HepG2 (cell line): ENCODE measurements at regions not wholly inside any gene's neighbourhood (a gene's known extent, or its start where the extent isn't known, plus 50 kb on each side); places are given as distances from the start of the nearest gene placed in this dataset.
A peak's percentile ranks its signal among the peaks of the same experiment; 100 is the strongest.

Experiments used
- CEBPG ChIP-seq: IDR thresholded peaks from 2 replicates; pipeline ENCODE4 v1.6.1; 2016
- E2F5 ChIP-seq: sonication (generic); formaldehyde crosslinking; conservative IDR thresholded peaks from 2 replicates; pipeline ENCODE4 v1.4.0; 2020; ENCODE audit warnings: missing genetic modification reagents
- MIER3 ChIP-seq: IDR thresholded peaks from 2 replicates; pipeline ENCODE4 v1.6.1; 2016; ENCODE audit warnings: missing compliant biosample characterization, borderline replicate concordance
- NFE2 ChIP-seq: sonication (generic); formaldehyde crosslinking; IDR thresholded peaks from 2 replicates; pipeline ENCODE4 v1.4.0; 2020; ENCODE audit warnings: missing genetic modification reagents
- SMARCE1 ChIP-seq: fragments of 450-650 bp; IDR thresholded peaks from 2 replicates; pipeline ENCODE4 v1.6.1; 2017; ENCODE audit warnings: borderline replicate concordance
- ZNF609 ChIP-seq: sonication (generic); formaldehyde crosslinking; IDR thresholded peaks from 2 replicates; pipeline ENCODE4 v1.4.0; 2020; ENCODE audit warnings: mild to moderate bottlenecking, missing genetic modification reagents, borderline replicate concordance
- ZNF652 ChIP-seq: IDR thresholded peaks from 2 replicates; pipeline ENCODE4 v1.6.1; 2016; ENCODE audit warnings: low read depth, borderline replicate concordance
- ZNF704 ChIP-seq: sonication (generic); formaldehyde crosslinking; IDR thresholded peaks from 2 replicates; pipeline ENCODE4 v1.8.1; 2023; ENCODE audit warnings: mild to moderate bottlenecking, inconsistent platforms, moderate library complexity, missing genetic modification reagents, borderline replicate concordance
- TF ChIP-seq, protein P1 (sequence below): sonication (generic); formaldehyde crosslinking; IDR thresholded peaks from 2 replicates; pipeline ENCODE4 v1.4.0; 2020; ENCODE audit warnings: mild to moderate bottlenecking, missing genetic modification reagents
- TF ChIP-seq, protein P2 (sequence below): sonication (generic); formaldehyde crosslinking; IDR thresholded peaks from 2 replicates; pipeline ENCODE4 v1.4.0; 2020; ENCODE audit warnings: missing genetic modification reagents, low read depth, mild to moderate bottlenecking, borderline replicate concordance

- TF ChIP-seq ZNF704 (no peak), CEBPG (CRISPR knock-in tag) (no peak), NFE2 (no peak), SMARCE1 (no peak), E2F5 (CRISPR knock-in tag) (no peak), MIER3 (peak; percentile 65; the same call in 1 of the 2 replicates), ZNF652 (no peak), ZNF609 (CRISPR knock-in tag) (peak; percentile 69; the same call in 1 of the 2 replicates)
- TF ChIP-seq, protein P1, sequence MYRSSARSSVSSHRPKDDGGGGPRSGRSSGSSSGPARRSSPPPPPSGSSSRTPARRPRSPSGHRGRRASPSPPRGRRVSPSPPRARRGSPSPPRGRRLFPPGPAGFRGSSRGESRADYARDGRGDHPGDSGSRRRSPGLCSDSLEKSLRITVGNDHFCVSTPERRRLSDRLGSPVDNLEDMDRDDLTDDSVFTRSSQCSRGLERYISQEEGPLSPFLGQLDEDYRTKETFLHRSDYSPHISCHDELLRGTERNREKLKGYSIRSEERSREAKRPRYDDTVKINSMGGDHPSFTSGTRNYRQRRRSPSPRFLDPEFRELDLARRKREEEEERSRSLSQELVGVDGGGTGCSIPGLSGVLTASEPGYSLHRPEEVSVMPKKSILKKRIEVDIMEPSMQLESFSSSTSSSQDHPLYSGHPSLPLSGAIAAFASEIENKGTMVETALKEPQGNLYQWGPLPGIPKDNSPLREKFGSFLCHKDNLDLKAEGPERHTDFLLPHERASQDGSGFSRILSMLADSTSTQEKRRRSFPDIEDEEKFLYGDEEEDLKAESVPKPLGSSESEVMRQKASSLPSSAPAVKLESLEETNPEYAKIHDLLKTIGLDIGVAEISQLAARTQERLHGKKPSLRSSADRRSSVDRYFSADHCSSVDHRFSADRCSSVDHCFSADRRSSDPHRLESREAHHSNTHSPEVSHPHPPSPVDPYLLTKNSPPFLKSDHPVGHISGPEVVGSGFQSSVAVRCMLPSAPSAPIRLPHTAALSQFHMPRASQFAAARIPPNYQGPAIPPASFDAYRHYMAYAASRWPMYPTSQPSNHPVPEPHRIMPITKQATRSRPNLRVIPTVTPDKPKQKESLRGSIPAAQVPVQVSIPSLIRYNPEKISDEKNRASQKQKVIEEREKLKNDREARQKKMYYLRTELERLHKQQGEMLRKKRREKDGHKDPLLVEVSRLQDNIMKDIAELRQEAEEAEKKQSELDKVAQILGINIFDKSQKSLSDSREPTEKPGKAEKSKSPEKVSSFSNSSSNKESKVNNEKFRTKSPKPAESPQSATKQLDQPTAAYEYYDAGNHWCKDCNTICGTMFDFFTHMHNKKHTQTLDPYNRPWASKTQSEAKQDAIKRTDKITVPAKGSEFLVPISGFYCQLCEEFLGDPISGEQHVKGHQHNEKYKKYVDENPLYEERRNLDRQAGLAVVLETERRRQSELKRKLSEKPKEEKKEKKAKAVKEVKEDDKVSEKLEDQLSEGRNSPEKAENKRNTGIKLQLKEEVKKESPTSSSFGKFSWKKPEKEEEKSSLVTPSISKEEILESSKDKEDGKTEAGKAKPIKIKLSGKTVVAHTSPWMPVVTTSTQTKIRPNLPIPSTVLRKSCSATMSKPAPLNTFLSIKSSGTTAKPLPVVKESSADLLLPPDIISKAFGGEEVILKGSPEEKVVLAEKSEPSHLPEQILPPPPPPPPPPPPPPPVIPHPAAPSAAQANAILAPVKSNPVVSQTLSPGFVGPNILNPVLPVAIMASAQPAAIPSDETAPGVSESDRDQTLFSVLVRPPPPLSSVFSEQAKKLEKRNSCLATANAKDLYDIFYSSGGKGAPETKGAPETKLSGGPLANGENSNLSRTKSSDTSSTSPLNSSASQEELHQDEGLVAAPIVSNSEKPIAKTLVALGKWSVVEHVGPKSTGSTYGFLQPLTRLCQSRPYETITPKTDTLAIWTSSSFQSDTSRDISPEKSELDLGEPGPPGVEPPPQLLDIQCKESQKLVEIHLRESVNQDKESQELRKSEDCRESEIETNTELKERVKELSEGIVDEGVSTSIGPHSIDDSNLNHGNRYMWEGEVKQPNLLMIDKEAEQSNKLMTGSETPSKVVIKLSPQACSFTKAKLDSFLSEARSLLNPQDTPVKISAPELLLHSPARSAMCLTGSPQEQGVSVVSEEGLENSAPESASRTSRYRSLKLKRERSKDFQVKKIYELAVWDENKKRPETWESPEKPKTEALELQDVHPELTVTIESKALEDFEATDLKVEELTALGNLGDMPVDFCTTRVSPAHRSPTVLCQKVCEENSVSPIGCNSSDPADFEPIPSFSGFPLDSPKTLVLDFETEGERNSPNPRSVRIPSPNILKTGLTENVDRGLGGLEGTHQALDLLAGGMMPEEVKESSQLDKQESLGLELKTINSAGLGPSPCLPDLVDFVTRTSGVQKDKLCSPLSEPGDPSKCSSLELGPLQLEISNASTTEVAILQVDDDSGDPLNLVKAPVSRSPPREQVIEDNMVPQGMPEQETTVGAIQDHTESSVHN: 0 out of 2 replicates have a peak, but pooled peaks have one; percentile 71
- TF ChIP-seq, protein P2, sequence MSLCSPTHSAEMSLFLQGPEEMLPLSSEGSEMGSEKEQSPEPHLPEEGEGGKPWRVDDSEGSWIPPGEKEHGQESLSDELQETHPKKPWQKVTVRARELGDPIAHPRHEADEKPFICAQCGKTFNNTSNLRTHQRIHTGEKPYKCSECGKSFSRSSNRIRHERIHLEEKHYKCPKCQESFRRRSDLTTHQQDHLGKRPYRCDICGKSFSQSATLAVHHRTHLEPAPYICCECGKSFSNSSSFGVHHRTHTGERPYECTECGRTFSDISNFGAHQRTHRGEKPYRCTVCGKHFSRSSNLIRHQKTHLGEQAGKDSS (CRISPR knock-in tag): peak; percentile 95
These were observed 71.2 kb downstream of the VCPKMT start (continued) for GRCh38 chr14:50045039-50045711.
